Gastroesophageal sphincter (tissue), 2 donors: ENCODE measurements at regions not wholly inside any gene's neighbourhood (a gene's known extent, or its start where the extent isn't known, plus 50 kb on each side); places are given as distances from the start of the nearest gene placed in this dataset.

Source experiments
- EP300 ChIP-seq: sonication (generic); formaldehyde crosslinking; IDR thresholded peaks from one replicate; pipeline ENCODE4 v1.6.1; 2017; ENCODE audit warnings: antibody characterized with exemption, mild to moderate bottlenecking
- POLR2A ChIP-seq, 2 donors: fragments of 450-650 bp; IDR thresholded peaks; one replicate each; pipeline ENCODE4 v1.6.1; 2017; ENCODE audit warnings: antibody characterized with exemption in 2 of 2, mild to moderate bottlenecking in 2 of 2, moderate library complexity in 1 of 2
- POLR2AphosphoS5 ChIP-seq: sonication (generic); formaldehyde crosslinking; IDR thresholded peaks from one replicate; pipeline ENCODE4 v1.6.1; 2017; ENCODE audit warnings: antibody characterized with exemption

GRCh38 chr7:142447762-142448161, 189.9 kb upstream of the PRSS58 start:
- TF ChIP-seq POLR2AphosphoS5 (no peak), POLR2A (IDR thresholded peaks at IDR 0.05) (no peak), EP300 (no peak)
